Common myeloid progenitor, CD34-positive (primary cell): ENCODE measurements at regions not wholly inside any gene's neighbourhood (a gene's known extent, or its start where the extent isn't known, plus 50 kb on each side); places are given as distances from the start of the nearest gene placed in this dataset.
A peak's percentile ranks its signal among the peaks of the same experiment; 100 is the strongest.

ENCODE experiments used
- CTCF ChIA-PET: fragments of 350-600 bp; sonication (Branson Sonifier 250); formaldehyde crosslinking; loops from one replicate; lab custom pipeline; 2021; ENCODE audit warnings: antibody characterized with exemption; lab: Charles Lee
- POLR2A ChIA-PET: fragments of 350-600 bp; sonication (Branson Sonifier 250); formaldehyde crosslinking; loops from one replicate; lab custom pipeline; 2021; ENCODE audit warnings: antibody characterized with exemption; lab: Charles Lee
- DNase-seq, 3 donors: peaks; one replicate each; pipeline versions ENCODE4 v3.0.0 to v3.0.0-alpha.2; 2013
- H3K27ac ChIP-seq, 2 experiments: 1 replicate in 1 of 2; 2 replicates in 1 of 2; pipeline ENCODE4 v1.7.0; 2013; ENCODE audit warnings: inconsistent platforms in 2 of 2, low read length in 2 of 2, mild to moderate bottlenecking in 2 of 2, low read depth in 1 of 2, moderate library complexity in 1 of 2; ENCODE audit not compliant: severe bottlenecking in 2 of 2, insufficient read depth in 1 of 2, poor library complexity in 1 of 2
- H3K27me3 ChIP-seq, 5 experiments: replicated peaks in 2 of 5; 1 replicate in 3 of 5; 2 replicates in 2 of 5; pipeline versions ENCODE4 v1.6.1 to v1.7.0; 2013; ENCODE audit warnings: low read length in 4 of 5, mild to moderate bottlenecking in 2 of 5, moderate library complexity in 2 of 5, inconsistent platforms in 1 of 5; ENCODE audit not compliant: insufficient read depth in 5 of 5, control insufficient read depth in 4 of 5
- H3K36me3 ChIP-seq, 4 experiments: 1 replicate in 2 of 4; 2 replicates in 2 of 4; pipeline versions ENCODE4 v1.6.1 to v1.7.0; 2013; ENCODE audit warnings: low read length in 3 of 4, control low read depth in 1 of 4, mild to moderate bottlenecking in 1 of 4; ENCODE audit not compliant: control insufficient read depth in 4 of 4, insufficient read depth in 4 of 4
- H3K4me1 ChIP-seq, 4 experiments: 1 replicate in 3 of 4; 2 replicates in 1 of 4; pipeline versions ENCODE4 v1.6.1 to v1.7.1; 2013; ENCODE audit warnings: low read length in 3 of 4, mild to moderate bottlenecking in 3 of 4, control low read depth in 1 of 4, inconsistent platforms in 1 of 4, moderate library complexity in 1 of 4; ENCODE audit not compliant: control insufficient read depth in 4 of 4, insufficient read depth in 4 of 4; ENCODE audit errors: control extremely low read depth in 1 of 4
- H3K4me3 ChIP-seq, 7 experiments: 1 replicate in 4 of 7; 2 replicates in 3 of 7; pipeline versions ENCODE4 v1.5.1 to v1.7.0; 2013; ENCODE audit warnings: mild to moderate bottlenecking in 7 of 7, low read length in 6 of 7, moderate library complexity in 6 of 7, inconsistent platforms in 2 of 7, low read depth in 2 of 7, control low read depth in 1 of 7; ENCODE audit not compliant: insufficient read depth in 4 of 7, control insufficient read depth in 1 of 7; ENCODE audit errors: extremely low read depth in 1 of 7
- H3K9me3 ChIP-seq, 5 experiments: 1 replicate in 4 of 5; 2 replicates in 1 of 5; pipeline versions ENCODE4 v1.6.1 to v1.7.1; 2013; ENCODE audit warnings: low read length in 4 of 5, mild to moderate bottlenecking in 2 of 5, inconsistent platforms in 1 of 5, low read depth in 1 of 5, moderate library complexity in 1 of 5; ENCODE audit not compliant: control insufficient read depth in 4 of 5, insufficient read depth in 2 of 5; ENCODE audit errors: control extremely low read depth in 1 of 5
- WGBS: methylation state at CpG from one replicate; pipeline ENCODE4 v1.1.5; 2013; ENCODE audit not compliant: insufficient coverage; 5-methylcytosine and 5-hydroxymethylcytosine counted together

GRCh38 chr18:65568866-65569265 lies 181.9 kb upstream of the CDH7 start:
- H3K9me3 ChIP-seq: no peaks in the 10 kb centered on the region
- DNase-seq: no peak
- ChIA-PET CTCF (no interaction called here), POLR2A (no interaction called here)
- H3K36me3 ChIP-seq: no peaks in the 10 kb centered on the region
- H3K27me3 ChIP-seq: no peaks in the 10 kb centered on the region
- H3K4me1 ChIP-seq: no peaks in the 10 kb centered on the region
- H3K4me3 ChIP-seq: no peak overlapping the region
- whole genome bisulfite sequencing: 88% methylated on average over 2 of the region's 2 CpGs
- no peak overlapping the region for H3K27ac ChIP-seq

DNA sequence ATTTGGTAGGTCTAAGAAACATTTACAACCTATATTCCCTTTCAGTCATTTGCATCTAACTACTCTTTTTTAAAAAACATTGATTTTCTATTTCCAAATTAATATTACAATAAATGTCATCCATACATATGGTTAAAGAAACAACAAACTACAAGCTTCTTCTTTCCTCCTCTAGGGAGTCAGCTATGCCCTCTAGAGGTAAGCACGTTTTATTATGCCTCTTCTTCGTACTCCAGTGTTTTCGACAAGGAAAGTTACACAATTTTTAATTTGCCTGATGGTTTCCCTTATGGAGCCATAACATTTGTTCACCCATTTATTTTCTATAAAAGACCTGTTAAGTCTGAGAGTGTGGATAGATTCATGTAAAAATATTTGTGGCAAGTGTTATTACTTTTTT lies 183.4 kb upstream of the CDH7 start:
- no peaks in the 10 kb centered on the region for H3K4me1 ChIP-seq
- CTCF ChIA-PET: no interaction called here
- no peaks in the 10 kb centered on the region for H3K36me3 ChIP-seq
- H3K9me3 ChIP-seq: no peaks in the 10 kb centered on the region
- POLR2A ChIA-PET: no interaction called here
- DNase-seq: peak; percentile 5 to 37 (median 26)
- no peak overlapping the region for H3K4me3 ChIP-seq
- no peak overlapping the region for H3K27ac ChIP-seq
- no peaks in the 10 kb centered on the region for H3K27me3 ChIP-seq
- no CpG with 5 or more reads among the region's 3 CpGs for WGBS

DNA sequence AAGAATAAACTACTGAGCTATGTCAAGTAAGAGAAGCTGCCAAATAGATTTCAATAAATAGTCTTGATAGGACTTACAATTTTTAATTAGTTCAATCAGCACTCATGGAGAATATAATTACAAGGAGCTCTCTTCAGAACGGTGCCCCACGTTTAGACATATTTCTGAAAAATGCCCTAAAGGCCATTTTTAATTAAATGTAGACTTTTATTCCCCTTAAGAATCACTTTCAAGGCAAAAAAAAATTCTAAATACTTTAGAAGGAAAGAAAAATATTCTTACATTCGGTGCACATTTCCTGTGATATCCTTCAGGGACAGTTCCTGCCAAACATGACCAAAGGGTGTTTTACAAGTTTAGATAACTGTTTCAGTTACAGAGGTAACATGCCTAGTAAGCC lies 202.5 kb upstream of the CDH7 start:
- no peaks in the 10 kb centered on the region for H3K27me3 ChIP-seq
- no peaks in the 10 kb centered on the region for H3K9me3 ChIP-seq
- no peak for DNase-seq
- ChIA-PET CTCF (no interaction called here), POLR2A (no interaction called here)
- H3K36me3 ChIP-seq: no peaks in the 10 kb centered on the region
- H3K27ac ChIP-seq: no peak overlapping the region
- no CpG with 5 or more reads among the region's 3 CpGs for WGBS
- H3K4me1 ChIP-seq: no peaks in the 10 kb centered on the region
- H3K4me3 ChIP-seq: no peak overlapping the region

GRCh38 chr18:65547046-65547445 lies 203.8 kb upstream of the CDH7 start:
- DNase-seq: no peak
- no peak overlapping the region for H3K27ac ChIP-seq
- H3K4me3 ChIP-seq: no peak overlapping the region
- H3K27me3 ChIP-seq: no peaks in the 10 kb centered on the region
- no peaks in the 10 kb centered on the region for H3K36me3 ChIP-seq
- ChIA-PET CTCF (no interaction called here), POLR2A (no interaction called here)
- no peaks in the 10 kb centered on the region for H3K4me1 ChIP-seq
- no peaks in the 10 kb centered on the region for H3K9me3 ChIP-seq

DNA sequence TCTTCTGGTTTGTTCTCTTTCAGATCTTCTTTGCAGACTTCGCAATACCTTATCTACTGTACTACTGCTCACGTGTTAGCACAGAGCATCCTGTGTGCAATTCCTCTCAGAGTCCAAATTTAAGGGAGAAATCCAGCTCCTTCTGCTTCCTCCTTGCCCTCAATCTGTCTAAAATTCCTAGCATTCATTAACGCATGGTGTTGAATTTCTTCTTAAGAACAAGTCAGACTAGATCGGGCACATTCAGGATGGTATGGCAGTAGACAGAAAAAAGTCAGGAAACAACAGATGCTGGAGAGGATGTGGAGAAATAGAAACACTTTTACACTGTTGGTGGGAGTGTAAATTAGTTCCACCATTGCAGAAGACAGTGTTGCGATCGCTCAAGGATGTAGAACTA lies 206.1 kb upstream of the CDH7 start:
- no peak for DNase-seq
- H3K27ac ChIP-seq: no peak overlapping the region
- no peaks in the 10 kb centered on the region for H3K9me3 ChIP-seq
- H3K4me1 ChIP-seq: no peaks in the 10 kb centered on the region
- H3K36me3 ChIP-seq: no peaks in the 10 kb centered on the region
- CTCF ChIA-PET: no interaction called here
- H3K27me3 ChIP-seq: no peaks in the 10 kb centered on the region
- H3K4me3 ChIP-seq: no peak overlapping the region
- WGBS: 96% methylated on average over 4 of the region's 6 CpGs
- POLR2A ChIA-PET: no interaction called here

DNA sequence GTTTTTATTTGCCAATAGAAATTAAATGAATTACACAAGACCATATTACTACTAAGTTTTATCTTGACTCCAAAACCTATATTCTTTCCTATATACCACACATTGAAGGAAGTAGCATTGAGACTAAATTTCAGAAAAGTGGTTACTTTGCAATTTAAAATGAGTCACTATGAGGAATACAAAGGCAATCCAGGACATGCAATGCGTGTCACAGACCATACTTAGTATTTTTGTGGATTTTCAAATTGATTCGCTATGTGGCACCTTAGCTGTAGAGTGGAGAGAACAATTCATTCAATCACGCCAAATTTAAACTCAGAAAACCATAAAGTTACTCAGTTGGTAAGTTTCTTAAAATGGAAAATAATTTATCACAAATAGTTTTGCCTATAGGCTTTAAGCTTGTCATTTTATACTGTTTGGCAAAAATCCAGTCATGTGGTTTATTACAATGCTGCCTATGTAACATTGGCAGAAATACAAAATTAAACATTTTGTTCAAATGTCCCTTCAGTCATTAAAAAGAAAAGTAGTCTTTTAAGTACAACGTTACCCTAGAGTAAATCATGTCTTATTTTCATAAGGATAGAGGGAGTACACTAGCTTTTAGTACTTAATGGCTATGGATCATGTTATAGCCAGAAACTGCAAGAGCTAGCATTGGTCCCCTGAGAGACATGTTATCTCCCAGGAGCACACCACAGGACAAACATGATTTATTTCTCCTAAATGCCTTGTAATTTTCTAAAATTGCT lies 222.8 kb upstream of the CDH7 start:
- Histone ChIP-seq H3K4me3 (no peak overlapping the region), H3K27ac (no peak overlapping the region), H3K27me3 (no peaks in the 10 kb centered on the region), H3K4me1 (no peaks in the 10 kb centered on the region), H3K36me3 (no peaks in the 10 kb centered on the region), H3K9me3 (no peaks in the 10 kb centered on the region)
- ChIA-PET CTCF (no interaction called here), POLR2A (no interaction called here)
- peak in 1 of 3 donors; percentile 1 for DNase-seq
- WGBS: no CpG with 5 or more reads among the region's 4 CpGs

DNA sequence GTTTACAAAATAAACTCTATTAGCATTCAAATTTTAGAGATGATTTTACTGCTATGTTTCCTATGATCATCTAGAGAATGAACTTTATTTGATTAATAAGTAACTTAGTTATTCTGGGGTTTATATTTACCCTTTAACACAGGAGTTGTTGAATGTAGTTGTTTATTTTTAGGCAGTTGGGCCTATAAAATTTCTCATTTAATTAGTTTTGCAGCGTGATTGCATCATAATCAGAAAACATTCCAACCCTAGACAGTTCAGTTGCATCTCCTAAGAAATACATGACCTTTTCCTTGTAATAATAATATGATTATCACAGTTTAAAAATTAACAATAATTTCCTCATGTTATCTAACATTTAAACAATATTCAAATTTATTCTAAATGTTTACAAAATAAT lies 224.7 kb upstream of the CDH7 start:
- POLR2A ChIA-PET: no interaction called here
- no CpG with 5 or more reads among the region's 1 CpG for WGBS
- CTCF ChIA-PET: no interaction called here

More for the DNA sequence above, 224.7 kb upstream of the CDH7 start:
- no peaks in the 10 kb centered on the region for H3K9me3 ChIP-seq
- no peaks in the 10 kb centered on the region for H3K36me3 ChIP-seq
- H3K4me1 ChIP-seq: no peaks in the 10 kb centered on the region
- H3K27ac ChIP-seq: no peak overlapping the region
- H3K27me3 ChIP-seq: no peaks in the 10 kb centered on the region
- H3K4me3 ChIP-seq: no peak overlapping the region
- DNase-seq: no peak
